ENCODE measurements at regions not wholly inside any gene's neighbourhood (a gene's known extent, or its start where the extent isn't known, plus 50 kb on each side); places are given as distances from the start of the nearest gene placed in this dataset.

GRCh38 chr2:228625481-228625880, 444.0 kb upstream of the SPHKAP start:
- H3K4me1 ChIP-seq, result no peaks in the 10 kb centered on the region
- H3K36me3 ChIP-seq, result no peaks in the 10 kb centered on the region
- no peaks in the 10 kb centered on the region for H3K9me3 ChIP-seq
- WGBS, 2 donors, result 81 to 83% methylated on average over 3 of the region's 3 CpGs
- ATAC-seq (ENCODE audit: low FRiP score in 2 of 2) (no peak), DNase-seq (no peak)
- H3K27me3 ChIP-seq, result no peaks in the 10 kb centered on the region
- no peak overlapping the region for H3K27ac ChIP-seq
- no peak overlapping the region for H3K4me3 ChIP-seq
- no peak for TF ChIP-seq POLR2AphosphoS5 (IDR thresholded peaks at IDR 0.05)
- TF ChIP-seq POLR2A (IDR thresholded peaks at IDR 0.05), result no peak
- TF ChIP-seq EP300 (IDR thresholded peaks at IDR 0.05), result no peak
- TF ChIP-seq CTCF (IDR thresholded peaks at IDR 0.05), result no peak

GRCh38 chr2:228624733-228625132, 443.2 kb upstream of the SPHKAP start:
- WGBS, 2 donors, result 97 to 100% methylated on average over 1 of the region's 1 CpG
- H3K4me3 ChIP-seq, result no peak overlapping the region
- no peaks in the 10 kb centered on the region for H3K27me3 ChIP-seq
- ATAC-seq (ENCODE audit: low FRiP score in 2 of 2) (no peak), DNase-seq (no peak)
- no peaks in the 10 kb centered on the region for H3K36me3 ChIP-seq
- TF ChIP-seq CTCF (IDR thresholded peaks at IDR 0.05) (no peak), EP300 (IDR thresholded peaks at IDR 0.05) (no peak), POLR2A (IDR thresholded peaks at IDR 0.05) (no peak), POLR2AphosphoS5 (IDR thresholded peaks at IDR 0.05) (no peak)
- H3K27ac ChIP-seq, result no peak overlapping the region
- no peaks in the 10 kb centered on the region for H3K4me1 ChIP-seq
- H3K9me3 ChIP-seq, result no peaks in the 10 kb centered on the region

DNA sequence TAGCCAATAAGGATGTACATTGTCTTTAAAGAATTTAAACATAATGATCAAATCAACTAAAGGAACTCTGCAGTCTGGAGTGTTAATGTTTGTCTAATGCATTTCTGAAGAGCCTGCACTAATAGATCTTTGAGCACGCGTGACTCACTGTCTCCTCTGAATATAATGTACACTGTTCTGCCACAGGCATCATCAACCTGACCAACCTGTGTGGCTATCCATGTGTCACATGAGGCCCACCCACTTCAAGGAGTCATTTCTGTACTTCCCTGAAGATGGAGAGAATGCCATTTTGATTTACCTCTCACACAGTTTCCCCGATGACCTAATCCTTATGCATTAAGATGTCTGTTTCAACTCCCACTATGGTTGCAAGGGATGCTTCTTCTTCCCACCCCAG, 434.0 kb upstream of the SPHKAP start:
- DNase-seq, result no peak
- Histone ChIP-seq H3K4me1 (no peaks in the 10 kb centered on the region), H3K9me3 (no peaks in the 10 kb centered on the region), H3K27ac (no peak overlapping the region), H3K36me3 (no peaks in the 10 kb centered on the region), H3K27me3 (no peaks in the 10 kb centered on the region), H3K4me3 (no peak overlapping the region)
- WGBS, 2 donors, result 90 to 98% methylated on average over 3 of the region's 3 CpGs
- TF ChIP-seq EP300 (IDR thresholded peaks at IDR 0.05) (no peak), POLR2AphosphoS5 (IDR thresholded peaks at IDR 0.05) (no peak), POLR2A (IDR thresholded peaks at IDR 0.05) (no peak), CTCF (IDR thresholded peaks at IDR 0.05) (no peak)
- no peak for ATAC-seq (ENCODE audit: low FRiP score in 2 of 2)

- Histone ChIP-seq H3K4me1 (no peaks in the 10 kb centered on the region), H3K4me3 (no peak overlapping the region), H3K27ac (no peak overlapping the region), H3K27me3 (no peaks in the 10 kb centered on the region), H3K9me3 (no peaks in the 10 kb centered on the region), H3K36me3 (no peaks in the 10 kb centered on the region)
- ATAC-seq (ENCODE audit: low FRiP score in 2 of 2) (no peak), DNase-seq (no peak)
- 74 to 76% methylated on average over 2 of the region's 2 CpGs for WGBS, 2 donors
- TF ChIP-seq POLR2A (IDR thresholded peaks at IDR 0.05) (no peak), EP300 (IDR thresholded peaks at IDR 0.05) (no peak), POLR2AphosphoS5 (IDR thresholded peaks at IDR 0.05) (no peak), CTCF (IDR thresholded peaks at IDR 0.05) (no peak)
Observed at GRCh38 chr2:228614741-228615140, 433.3 kb upstream of the SPHKAP start.

DNA sequence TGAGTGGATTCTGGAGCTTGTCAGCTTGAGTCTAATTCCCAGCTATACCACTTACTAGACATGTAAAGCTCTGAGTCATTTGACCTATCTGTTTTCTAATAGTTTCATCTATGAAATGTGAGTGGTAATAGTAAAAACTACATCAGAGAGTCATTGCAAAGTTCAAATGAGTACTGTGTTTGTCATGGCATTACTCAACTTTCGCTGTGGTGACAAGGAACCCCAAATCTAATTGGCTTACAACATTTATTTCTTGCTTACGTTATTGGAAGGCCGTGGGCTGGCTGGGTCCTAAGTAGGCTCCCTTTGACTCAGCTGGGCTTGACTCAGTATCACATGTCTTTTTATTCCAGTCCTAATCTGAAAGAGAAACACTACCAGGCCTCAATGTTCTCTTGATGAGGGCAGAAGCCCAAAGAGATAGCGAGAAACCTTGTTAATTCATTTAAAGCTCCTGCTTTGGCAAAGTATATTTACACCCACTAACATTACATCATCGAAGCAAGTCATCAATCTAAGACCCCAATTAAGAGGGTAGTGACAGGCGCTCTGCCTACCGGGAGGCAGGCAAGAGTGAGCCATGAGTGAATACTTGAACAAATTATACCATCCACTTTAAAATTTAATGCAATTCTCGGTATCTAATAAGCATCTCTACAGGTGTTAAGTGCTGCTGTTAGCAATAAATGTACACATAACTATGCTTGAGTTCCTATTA, 431.8 kb upstream of the SPHKAP start:
- Histone ChIP-seq H3K4me3 (no peak overlapping the region), H3K36me3 (no peaks in the 10 kb centered on the region), H3K27me3 (no peaks in the 10 kb centered on the region), H3K27ac (no peak overlapping the region), H3K4me1 (no peaks in the 10 kb centered on the region), H3K9me3 (no peaks in the 10 kb centered on the region)
- TF ChIP-seq CTCF (IDR thresholded peaks at IDR 0.05) (no peak), EP300 (IDR thresholded peaks at IDR 0.05) (no peak), POLR2AphosphoS5 (IDR thresholded peaks at IDR 0.05) (no peak), POLR2A (IDR thresholded peaks at IDR 0.05) (no peak)
- 83 to 84% methylated on average over 8 of the region's 8 CpGs for WGBS, 2 donors
- ATAC-seq (ENCODE audit: low FRiP score in 2 of 2) (no peak), DNase-seq (no peak)
